Right lobe of liver (tissue), 6 donors: ENCODE measurements at regions not wholly inside any gene's neighbourhood (a gene's known extent, or its start where the extent isn't known, plus 50 kb on each side); places are given as distances from the start of the nearest gene placed in this dataset.

Experiments
- ATAC-seq, 4 donors: fragments of 200-7000 bp; cut with Tn5 transposase; one replicate each; pipeline ENCODE4 v1.9.1; 2020; ENCODE audit warnings: mild to moderate bottlenecking in 4 of 4, moderate library complexity in 4 of 4
- DNase-seq, 3 donors: peaks; one replicate each; pipeline ENCODE4 v3.0.0-alpha.2; 2020
- H3K27ac ChIP-seq, 3 donors: fragments of 200-600 bp; one replicate each; pipeline ENCODE4 v1.8.0; 2022
- H3K27me3 ChIP-seq, 2 donors: fragments of 200-600 bp; one replicate each; pipeline ENCODE4 v1.8.0; 2022
- H3K36me3 ChIP-seq, 4 donors: fragments of 200-600 bp; sonication (generic) in 1 of 4; one replicate each; pipeline versions ENCODE4 v1.5.1 to v1.8.0; 2017 to 2022; ENCODE audit warnings: control low read depth in 1 of 4
- H3K4me1 ChIP-seq, 4 donors: fragments of 200-600 bp; sonication (generic) in 1 of 4; one replicate each; pipeline versions ENCODE4 v1.5.1 to v1.8.0; 2017 to 2022; ENCODE audit warnings: control low read depth in 1 of 4
- H3K4me3 ChIP-seq, 3 donors: fragments of 200-600 bp; one replicate each; pipeline ENCODE4 v1.8.0; 2022
- H3K9me3 ChIP-seq, 4 donors: fragments of 200-600 bp; sonication (generic) in 1 of 4; one replicate each; pipeline versions ENCODE4 v1.5.1 to v1.8.0; 2017 to 2022; ENCODE audit warnings: control low read depth in 1 of 4
- POLR2A ChIP-seq: fragments of 450-650 bp; IDR thresholded peaks from one replicate; pipeline ENCODE4 v1.6.1; 2017; ENCODE audit warnings: antibody characterized with exemption, mild to moderate bottlenecking
- WGBS: methylation state at CpG from one replicate; pipeline ENCODE4 v1.1.6; 2018; ENCODE audit warnings: low coverage, low lambda C conversion rate; ENCODE audit not compliant: insufficient coverage; ENCODE audit errors: missing lambda C conversion rate; 5-methylcytosine and 5-hydroxymethylcytosine counted together
- intact Hi-C, 2 donors: fragments of 100-400 bp; cut with DNase I; formaldehyde crosslinking; loops; one replicate each; pipeline versions ENCODE4 v1.11.2 to v1.14.1; 2022
- TF ChIP-seq, protein P1 (sequence below), 4 donors: fragments of 200-600 bp in 3 of 4; fragments of 450-650 bp in 1 of 4; IDR thresholded peaks; one replicate each; pipeline versions ENCODE4 v1.5.1 to v1.8.0; 2016 to 2022; ENCODE audit warnings: antibody characterized with exemption in 4 of 4, mild to moderate bottlenecking in 2 of 4
- donor health status: DM: no; HTN: yes; CAD: no.
- donor health status: DM: no; HTN: no; CAD: no.
- donor health status: DM: no; HTN: no; CAD: no.
- donor health status: DM: no; HTN: yes; CAD: no.
- donor health status: DM: no; HTN: yes; CAD: no.

GRCh38 chr1:181356505-181357340 is 126.6 kb upstream of the CACNA1E start:
- DNase-seq = no peak
- no peak for ATAC-seq
- 39% methylated on average over 8 of the region's 11 CpGs for WGBS
- H3K27me3 ChIP-seq = no peaks in the 10 kb centered on the region
- no peaks in the 10 kb centered on the region for H3K4me1 ChIP-seq
- TF ChIP-seq, protein P1, sequence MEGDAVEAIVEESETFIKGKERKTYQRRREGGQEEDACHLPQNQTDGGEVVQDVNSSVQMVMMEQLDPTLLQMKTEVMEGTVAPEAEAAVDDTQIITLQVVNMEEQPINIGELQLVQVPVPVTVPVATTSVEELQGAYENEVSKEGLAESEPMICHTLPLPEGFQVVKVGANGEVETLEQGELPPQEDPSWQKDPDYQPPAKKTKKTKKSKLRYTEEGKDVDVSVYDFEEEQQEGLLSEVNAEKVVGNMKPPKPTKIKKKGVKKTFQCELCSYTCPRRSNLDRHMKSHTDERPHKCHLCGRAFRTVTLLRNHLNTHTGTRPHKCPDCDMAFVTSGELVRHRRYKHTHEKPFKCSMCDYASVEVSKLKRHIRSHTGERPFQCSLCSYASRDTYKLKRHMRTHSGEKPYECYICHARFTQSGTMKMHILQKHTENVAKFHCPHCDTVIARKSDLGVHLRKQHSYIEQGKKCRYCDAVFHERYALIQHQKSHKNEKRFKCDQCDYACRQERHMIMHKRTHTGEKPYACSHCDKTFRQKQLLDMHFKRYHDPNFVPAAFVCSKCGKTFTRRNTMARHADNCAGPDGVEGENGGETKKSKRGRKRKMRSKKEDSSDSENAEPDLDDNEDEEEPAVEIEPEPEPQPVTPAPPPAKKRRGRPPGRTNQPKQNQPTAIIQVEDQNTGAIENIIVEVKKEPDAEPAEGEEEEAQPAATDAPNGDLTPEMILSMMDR (IDR thresholded peaks at IDR 0.05) = no peak
- TF ChIP-seq POLR2A = no peak
- H3K4me3 ChIP-seq = no peak overlapping the region
- H3K27ac ChIP-seq = no peak overlapping the region
- H3K36me3 ChIP-seq = no peaks in the 10 kb centered on the region
- no peaks in the 10 kb centered on the region for H3K9me3 ChIP-seq
- intact Hi-C loops = no loop called here

DNA sequence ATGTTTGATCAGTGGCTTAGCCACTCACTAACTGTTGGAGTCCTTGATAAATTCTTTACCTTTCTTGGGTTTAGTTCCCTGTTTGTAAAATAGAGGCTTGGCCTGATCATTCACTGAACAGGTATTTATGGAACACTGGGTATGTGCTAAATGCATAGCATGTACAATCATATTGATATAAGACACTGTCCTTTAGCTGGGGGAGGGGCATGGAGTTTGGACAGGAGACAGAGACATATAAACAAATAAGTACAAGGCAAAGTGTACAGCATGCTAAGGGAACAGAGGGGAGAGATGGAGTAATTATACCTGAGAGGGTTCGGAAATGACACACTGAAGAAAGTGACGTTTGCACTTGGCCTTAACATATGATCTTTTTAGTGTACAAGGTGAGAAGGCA is 124.3 kb upstream of the CACNA1E start:
- TF ChIP-seq POLR2A = no peak
- TF ChIP-seq, protein P1 (IDR thresholded peaks at IDR 0.05) = no peak
- WGBS = 69% methylated on average over 2 of the region's 2 CpGs
- ATAC-seq = no peak

GRCh38 chr1:181364801-181365200 is 118.5 kb upstream of the CACNA1E start:
- no peaks in the 10 kb centered on the region for H3K9me3 ChIP-seq
- H3K36me3 ChIP-seq = no peaks in the 10 kb centered on the region
- ATAC-seq = no peak
- H3K4me3 ChIP-seq = no peak overlapping the region
- TF ChIP-seq, protein P1 (IDR thresholded peaks at IDR 0.05) = no peak
- TF ChIP-seq POLR2A = no peak
- intact Hi-C loops = no loop called here
- no peak overlapping the region for H3K27ac ChIP-seq
- no peaks in the 10 kb centered on the region for H3K27me3 ChIP-seq
- 69% methylated on average over 3 of the region's 3 CpGs for WGBS
- no peak for DNase-seq
- H3K4me1 ChIP-seq = no peaks in the 10 kb centered on the region

More for the DNA sequence above, 124.3 kb upstream of the CACNA1E start:
- Histone ChIP-seq H3K36me3 (no peaks in the 10 kb centered on the region), H3K27me3 (no peaks in the 10 kb centered on the region), H3K4me1 (no peaks in the 10 kb centered on the region), H3K4me3 (no peak overlapping the region), H3K27ac (no peak overlapping the region), H3K9me3 (no peaks in the 10 kb centered on the region)
- intact Hi-C loops = no loop called here
- no peak for DNase-seq

GRCh38 chr1:181366910-181367309 is 116.4 kb upstream of the CACNA1E start:
- Histone ChIP-seq H3K36me3 (no peaks in the 10 kb centered on the region), H3K27ac (no peak overlapping the region), H3K27me3 (no peaks in the 10 kb centered on the region), H3K9me3 (no peaks in the 10 kb centered on the region), H3K4me1 (no peaks in the 10 kb centered on the region), H3K4me3 (no peak overlapping the region)
- ATAC-seq (no peak), DNase-seq (no peak)
- intact Hi-C loops = no loop called here
- WGBS = 75% methylated on average over 3 of the region's 8 CpGs
- TF ChIP-seq POLR2A = no peak
- TF ChIP-seq, protein P1 (IDR thresholded peaks at IDR 0.05) = no peak
